ENCODE measurements at regions not wholly inside any gene's neighbourhood (a gene's known extent, or its start where the extent isn't known, plus 50 kb on each side); places are given as distances from the start of the nearest gene placed in this dataset.
"Not testable (repeated sequence)": the region's sequence is repeated elsewhere in the genome, so short reads cannot be mapped to it uniquely, and the experiment has no call there.

GRCh38 chr2:48081317-48081628 lies 175.0 kb upstream of the FBXO11 start:
- DNase-seq (ENCODE audit: low read depth) = no peak
- TF ChIP-seq, protein P1, sequence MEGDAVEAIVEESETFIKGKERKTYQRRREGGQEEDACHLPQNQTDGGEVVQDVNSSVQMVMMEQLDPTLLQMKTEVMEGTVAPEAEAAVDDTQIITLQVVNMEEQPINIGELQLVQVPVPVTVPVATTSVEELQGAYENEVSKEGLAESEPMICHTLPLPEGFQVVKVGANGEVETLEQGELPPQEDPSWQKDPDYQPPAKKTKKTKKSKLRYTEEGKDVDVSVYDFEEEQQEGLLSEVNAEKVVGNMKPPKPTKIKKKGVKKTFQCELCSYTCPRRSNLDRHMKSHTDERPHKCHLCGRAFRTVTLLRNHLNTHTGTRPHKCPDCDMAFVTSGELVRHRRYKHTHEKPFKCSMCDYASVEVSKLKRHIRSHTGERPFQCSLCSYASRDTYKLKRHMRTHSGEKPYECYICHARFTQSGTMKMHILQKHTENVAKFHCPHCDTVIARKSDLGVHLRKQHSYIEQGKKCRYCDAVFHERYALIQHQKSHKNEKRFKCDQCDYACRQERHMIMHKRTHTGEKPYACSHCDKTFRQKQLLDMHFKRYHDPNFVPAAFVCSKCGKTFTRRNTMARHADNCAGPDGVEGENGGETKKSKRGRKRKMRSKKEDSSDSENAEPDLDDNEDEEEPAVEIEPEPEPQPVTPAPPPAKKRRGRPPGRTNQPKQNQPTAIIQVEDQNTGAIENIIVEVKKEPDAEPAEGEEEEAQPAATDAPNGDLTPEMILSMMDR (conservative IDR thresholded peaks at IDR 0.05; ENCODE audit: low read depth, low read length) = no peak
- H3K4me3 ChIP-seq (ENCODE audit: low read depth, low read length) = no peak overlapping the region

DNA sequence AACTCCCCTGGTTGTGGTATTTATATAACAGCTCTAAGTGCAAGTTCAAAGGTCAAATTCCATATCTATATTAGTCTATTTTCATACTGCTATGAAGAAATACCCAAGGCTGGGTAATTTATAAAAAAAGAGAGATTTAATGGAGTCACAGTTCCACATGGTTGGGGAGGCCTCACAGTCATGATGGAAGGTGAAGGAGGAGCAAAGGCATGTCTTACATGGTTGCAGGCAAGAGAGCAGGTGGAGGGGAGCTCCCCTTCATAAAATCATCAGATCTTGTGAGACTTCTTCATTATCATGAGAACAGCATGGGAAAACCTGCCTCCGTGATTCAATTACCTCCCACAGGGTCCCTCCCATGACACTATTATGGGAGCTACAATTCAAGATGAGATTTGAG lies 179.6 kb upstream of the FBXO11 start:
- no peak overlapping the region for H3K4me3 ChIP-seq (ENCODE audit: low read depth, low read length)
- TF ChIP-seq, protein P1 (conservative IDR thresholded peaks at IDR 0.05; ENCODE audit: low read depth, low read length) = no peak
- DNase-seq (ENCODE audit: low read depth) = no peak

GRCh38 chr2:48088994-48089393 lies 182.7 kb upstream of the FBXO11 start:
- TF ChIP-seq, protein P1 (conservative IDR thresholded peaks at IDR 0.05; ENCODE audit: low read depth, low read length) = no peak
- H3K4me3 ChIP-seq (ENCODE audit: low read depth, low read length) = no peak overlapping the region
- DNase-seq (ENCODE audit: low read depth) = no peak

GRCh38 chr2:48089644-48090043 lies 183.3 kb upstream of the FBXO11 start:
- no peak for DNase-seq (ENCODE audit: low read depth)
- TF ChIP-seq, protein P1 (conservative IDR thresholded peaks at IDR 0.05; ENCODE audit: low read depth, low read length) = no peak
- no peak overlapping the region for H3K4me3 ChIP-seq (ENCODE audit: low read depth, low read length)

- no peak overlapping the region for H3K4me3 ChIP-seq (ENCODE audit: low read depth, low read length)
- DNase-seq (ENCODE audit: low read depth) = no peak
- TF ChIP-seq, protein P1 (conservative IDR thresholded peaks at IDR 0.05; ENCODE audit: low read depth, low read length) = no peak
Observed at GRCh38 chr2:48092846-48093803, 186.8 kb upstream of the FBXO11 start.

DNA sequence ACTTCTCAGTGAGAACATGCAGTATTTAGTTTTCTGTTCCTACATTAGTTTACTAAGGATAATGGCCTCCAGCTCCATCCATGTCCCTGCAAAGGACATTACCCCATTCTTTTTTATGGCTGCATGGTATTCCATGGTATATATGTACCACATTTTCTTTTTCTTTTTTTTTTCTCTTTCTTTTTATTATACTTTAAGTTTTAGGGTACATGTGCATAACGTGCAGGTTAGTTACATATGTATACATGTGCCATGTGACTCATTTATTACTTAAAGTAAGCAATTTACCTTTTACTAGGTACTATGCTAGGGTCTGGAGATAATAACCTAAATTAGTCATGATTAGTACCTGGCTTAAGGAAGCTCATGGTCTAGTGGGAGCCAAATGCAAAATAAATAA lies 190.5 kb upstream of the FBXO11 start:
- not testable (repeated sequence) for DNase-seq (ENCODE audit: low read depth); H3K4me3 ChIP-seq (ENCODE audit: low read depth, low read length)

- no peak overlapping the region for H3K4me3 ChIP-seq (ENCODE audit: low read depth, low read length)
- DNase-seq (ENCODE audit: low read depth) = no peak
- TF ChIP-seq, protein P1 (conservative IDR thresholded peaks at IDR 0.05; ENCODE audit: low read depth, low read length) = no peak
Observed at GRCh38 chr2:48098539-48098938, 192.2 kb upstream of the FBXO11 start.

Measured in epithelial cell of proximal tubule (primary cell).